Non-pigmented ciliary epithelial cell (primary cell): ENCODE measurements at regions not wholly inside any gene's neighbourhood (a gene's known extent, or its start where the extent isn't known, plus 50 kb on each side); places are given as distances from the start of the nearest gene placed in this dataset.
"Not testable (repeated sequence)": the region's sequence is repeated elsewhere in the genome, so short reads cannot be mapped to it uniquely, and the experiment has no call there.

Source experiments
- DNase-seq: peaks from one replicate; pipeline ENCODE4 v3.0.0-alpha.2; 2010; ENCODE audit warnings: low read depth

DNA sequence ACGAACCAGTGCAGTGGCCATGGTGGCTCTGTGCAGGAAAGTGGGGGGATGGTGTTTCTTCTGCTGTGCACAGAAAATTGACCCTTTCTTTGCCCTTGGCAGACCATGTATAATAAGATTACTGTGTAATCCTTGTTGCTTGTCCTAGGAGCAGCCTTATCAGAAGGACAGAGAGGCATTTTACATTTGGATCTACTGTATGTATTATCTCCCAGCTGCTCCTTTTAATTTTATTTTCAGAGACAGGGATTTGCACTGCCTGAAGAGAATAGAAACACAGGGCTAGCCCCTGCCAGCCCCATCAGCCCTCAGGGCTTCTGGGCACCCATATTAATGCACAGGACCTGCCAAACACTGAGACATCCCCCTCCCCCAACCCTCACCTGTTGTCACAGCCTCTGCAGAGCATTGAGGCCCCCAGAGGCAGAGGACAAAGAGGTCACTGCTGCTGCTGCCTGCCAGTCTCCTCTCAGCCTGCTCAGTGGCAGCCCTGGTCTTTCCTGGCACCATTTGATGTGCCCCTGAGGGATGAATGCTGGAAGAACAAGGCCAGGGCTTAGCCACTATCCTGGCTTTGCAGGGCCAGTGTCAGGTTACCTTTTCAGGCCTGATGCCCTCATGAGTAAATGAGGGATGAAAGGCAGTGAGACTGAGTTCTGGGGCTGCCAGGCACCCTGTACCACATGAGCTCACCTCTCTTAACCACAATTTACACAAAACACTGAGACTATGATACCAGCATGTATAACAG is 533.4 kb downstream of the NTRK3 start:
- no peak for DNase-seq

DNA sequence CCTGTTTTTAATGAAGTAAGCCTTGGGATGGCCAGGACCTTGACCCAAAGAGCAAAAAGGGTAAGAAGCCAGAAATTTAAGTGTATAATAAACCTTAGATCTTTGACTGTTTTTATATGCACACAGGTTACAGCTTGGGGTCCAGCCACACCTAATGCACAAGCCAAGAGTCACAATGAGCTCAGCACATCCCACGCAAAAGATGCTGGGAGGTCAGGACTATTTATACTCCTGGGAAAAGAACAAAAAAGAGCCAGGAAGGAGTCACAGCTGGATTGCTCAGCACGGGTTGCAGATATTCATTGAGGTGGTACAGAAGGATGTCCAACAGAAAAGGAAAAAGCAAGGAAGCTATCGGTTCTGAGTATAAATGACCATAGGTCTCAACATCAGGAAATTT is 536.3 kb downstream of the NTRK3 start:
- DNase-seq = no peak

DNA sequence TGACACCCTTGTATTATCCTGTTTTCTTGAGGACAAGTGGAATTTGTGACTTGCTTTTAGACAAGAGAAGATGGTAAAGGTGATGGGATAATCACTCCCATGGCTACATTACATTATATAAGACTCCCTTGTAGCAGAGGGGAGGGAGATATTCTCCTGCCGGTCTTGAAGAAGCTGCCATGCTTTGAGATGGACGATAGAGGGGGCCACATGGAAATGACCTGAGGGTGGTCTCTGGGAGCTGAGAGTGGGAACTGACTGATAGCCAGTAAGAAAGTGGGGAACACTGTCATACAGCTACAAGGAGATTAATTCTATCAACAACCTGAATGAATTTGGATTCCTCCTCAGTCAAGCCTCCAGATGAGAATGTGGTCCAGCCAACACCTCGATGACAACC is 540.1 kb downstream of the NTRK3 start:
- no peak for DNase-seq

DNA sequence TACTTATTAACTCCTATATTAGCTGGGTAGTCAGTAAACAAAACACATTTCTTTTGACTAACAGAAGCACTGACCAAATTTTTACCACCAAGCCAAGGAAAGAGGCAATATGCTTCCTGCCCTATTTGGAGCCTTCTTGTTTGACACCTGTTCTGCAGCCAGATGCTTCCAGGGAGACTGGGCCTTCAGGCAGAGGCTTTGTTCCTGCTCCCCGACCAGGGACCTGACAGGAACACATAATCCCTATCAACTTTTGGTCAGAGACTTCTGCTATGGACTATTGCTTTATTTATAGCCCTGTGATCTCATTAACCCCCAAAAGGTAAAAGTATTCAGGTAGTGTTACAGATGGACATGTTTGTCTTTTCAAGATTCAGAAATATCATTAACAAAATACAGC is 541.3 kb downstream of the NTRK3 start:
- no peak for DNase-seq

DNA sequence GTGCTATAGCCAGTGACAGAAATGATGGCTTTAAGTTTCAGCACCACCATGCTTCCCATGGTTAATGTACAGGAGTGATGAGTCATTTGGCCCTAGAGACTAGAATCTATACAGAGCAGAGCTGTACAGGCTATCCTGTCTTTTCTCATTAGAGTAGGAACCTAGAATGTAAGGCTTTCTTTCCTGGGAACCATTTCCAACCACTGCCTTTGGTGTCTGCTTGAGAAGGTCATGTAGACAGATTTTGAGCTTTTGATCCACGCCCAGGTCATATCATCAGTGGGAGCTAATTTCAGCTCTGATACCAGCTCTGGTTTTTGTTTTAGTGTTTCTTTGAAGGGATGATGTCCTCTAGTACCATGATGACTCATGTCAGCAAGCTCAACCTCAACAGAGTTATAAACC is 543.1 kb downstream of the NTRK3 start:
- DNase-seq = no peak

DNA sequence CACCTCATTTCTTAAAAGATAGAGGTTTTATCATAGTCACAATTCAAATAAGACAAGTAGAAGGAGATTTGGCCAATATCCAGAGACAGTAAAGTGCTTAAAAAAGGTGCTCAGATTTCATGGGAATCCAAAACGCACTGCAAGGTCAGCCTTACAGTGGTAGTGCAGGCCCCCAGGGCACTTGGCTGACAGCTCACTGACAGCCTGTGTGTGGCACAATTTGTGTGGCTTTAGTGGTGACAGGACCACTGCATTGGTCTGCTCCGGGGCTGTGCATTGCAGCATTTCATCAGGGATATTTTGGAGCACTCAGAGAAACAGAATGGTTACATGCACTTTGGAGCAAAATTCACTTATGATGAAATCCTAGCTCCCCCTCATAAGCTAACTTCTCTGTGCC is 544.3 kb downstream of the NTRK3 start:
- no peak for DNase-seq

DNA sequence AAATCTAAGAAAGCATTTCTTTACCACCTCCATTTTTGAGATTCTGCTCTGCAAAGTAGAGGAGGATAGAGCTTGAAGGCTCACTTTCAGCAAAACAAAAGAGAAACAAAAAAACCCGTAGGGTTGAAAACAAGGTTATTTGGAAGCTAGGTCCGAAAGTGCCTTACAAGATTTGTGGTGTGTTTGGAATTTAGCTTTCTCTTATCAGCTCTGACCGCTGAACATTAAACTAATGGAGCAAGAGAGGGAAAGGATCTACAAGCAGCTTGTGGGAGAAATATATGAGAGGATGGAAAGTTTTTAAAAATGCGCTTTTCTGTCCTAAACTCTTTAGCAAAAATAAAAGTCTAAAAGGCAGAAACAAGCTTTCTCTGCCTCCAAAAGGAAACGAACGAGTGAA is 545.5 kb downstream of the NTRK3 start:
- no peak for DNase-seq

DNA sequence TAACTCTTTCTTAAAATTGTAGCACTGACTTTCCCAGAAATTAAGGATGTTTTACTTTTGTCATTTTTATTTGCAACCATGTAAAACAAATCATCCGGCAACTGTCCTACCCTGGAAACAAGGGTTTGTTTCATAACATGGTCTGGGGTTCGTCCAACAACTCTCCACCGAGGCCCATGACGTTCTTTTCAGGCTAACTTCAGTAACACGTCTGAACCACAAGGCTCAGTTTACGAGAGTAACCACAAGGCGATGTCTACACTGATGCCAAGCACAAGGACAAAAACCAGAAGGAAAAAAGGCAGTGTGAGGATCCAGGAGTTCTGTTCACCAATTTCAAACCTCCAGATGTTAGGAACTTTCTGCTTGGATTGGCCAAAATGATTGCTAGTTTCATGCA is 546.1 kb downstream of the NTRK3 start:
- no peak for DNase-seq

DNA sequence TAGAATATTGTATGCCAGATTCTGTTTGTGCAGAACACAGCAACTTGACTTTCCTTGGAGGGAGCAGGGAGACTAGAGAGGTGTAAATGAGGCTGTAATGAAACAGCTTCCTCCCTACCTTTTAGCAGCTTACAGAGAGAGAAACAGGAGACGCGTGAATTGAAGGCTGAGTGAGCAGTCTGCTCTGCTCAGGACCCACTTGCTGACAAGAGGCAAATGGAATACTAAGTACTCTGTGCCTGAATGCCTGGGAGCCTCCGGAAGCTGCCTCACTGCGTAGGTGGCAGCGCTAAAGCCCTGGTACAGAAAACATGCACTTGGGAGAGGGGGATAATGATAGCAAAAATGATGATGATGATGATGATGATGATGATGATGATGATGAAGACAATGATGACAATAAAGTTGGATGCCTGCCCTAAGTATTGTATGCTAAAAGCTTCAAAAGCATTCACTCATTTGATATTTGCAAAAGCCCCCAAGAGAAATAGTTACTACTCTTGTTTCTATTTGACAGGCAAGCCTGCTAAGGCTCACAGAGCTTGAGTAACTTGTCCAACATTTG is 548.9 kb downstream of the NTRK3 start:
- no peak for DNase-seq

DNA sequence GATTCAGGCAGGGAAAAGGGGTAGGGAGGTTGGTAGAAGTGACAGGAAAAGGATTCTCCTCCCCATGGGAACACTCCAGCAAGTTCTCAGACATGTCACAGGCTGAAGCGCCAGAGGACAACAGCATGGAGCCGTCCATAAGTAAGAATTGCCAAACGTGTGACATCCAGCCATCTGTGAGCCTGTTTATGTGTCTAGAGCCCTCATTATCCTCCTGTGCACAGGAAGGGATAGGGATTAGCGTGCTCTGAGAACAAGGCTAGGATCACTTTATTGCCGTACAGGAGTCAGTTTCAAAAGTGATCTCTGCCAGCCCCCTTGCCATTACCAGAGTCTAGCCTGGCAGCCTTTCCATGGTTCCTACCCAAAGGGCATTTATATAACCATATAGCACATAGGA is 549.5 kb downstream of the NTRK3 start:
- DNase-seq = no peak

DNA sequence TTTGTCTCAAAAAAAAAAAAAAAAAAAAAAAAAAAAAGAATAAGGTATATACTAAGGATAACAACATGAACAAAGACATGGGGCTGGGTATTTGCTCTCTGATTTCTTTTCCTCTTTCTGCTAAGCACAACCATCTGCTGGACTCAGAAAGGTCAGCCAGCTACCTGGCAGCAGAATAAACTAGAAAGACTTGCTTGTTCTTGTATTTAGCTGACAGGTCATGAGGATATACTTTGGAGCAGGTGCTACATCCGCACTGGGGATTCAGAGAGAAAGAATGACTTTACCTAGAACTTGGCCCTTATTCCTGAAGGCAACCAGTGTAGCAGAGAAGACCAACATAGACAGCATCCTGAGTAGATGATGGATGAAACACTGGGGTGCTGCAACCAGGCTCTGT is 550.5 kb downstream of the NTRK3 start:
- DNase-seq = no peak

DNA sequence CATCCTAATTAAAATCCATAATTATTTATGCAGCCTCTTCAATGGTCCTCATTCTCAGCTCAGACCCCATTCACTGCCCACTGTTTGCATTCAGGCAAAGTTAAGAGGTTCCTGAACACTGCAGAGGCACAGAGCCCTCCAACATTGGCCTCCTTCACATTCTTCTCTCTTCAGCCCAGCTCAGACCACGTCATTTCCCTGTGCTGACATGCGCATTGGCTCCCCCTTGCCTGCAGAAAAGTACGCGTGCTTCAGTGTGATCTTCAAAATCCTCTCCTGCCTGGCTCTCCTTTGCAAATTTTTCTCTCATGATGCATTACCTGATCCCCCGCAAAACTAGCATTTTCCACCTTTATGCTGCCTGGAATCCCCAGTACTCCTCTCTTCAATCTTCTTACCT is 552.3 kb downstream of the NTRK3 start:
- no peak for DNase-seq

DNA sequence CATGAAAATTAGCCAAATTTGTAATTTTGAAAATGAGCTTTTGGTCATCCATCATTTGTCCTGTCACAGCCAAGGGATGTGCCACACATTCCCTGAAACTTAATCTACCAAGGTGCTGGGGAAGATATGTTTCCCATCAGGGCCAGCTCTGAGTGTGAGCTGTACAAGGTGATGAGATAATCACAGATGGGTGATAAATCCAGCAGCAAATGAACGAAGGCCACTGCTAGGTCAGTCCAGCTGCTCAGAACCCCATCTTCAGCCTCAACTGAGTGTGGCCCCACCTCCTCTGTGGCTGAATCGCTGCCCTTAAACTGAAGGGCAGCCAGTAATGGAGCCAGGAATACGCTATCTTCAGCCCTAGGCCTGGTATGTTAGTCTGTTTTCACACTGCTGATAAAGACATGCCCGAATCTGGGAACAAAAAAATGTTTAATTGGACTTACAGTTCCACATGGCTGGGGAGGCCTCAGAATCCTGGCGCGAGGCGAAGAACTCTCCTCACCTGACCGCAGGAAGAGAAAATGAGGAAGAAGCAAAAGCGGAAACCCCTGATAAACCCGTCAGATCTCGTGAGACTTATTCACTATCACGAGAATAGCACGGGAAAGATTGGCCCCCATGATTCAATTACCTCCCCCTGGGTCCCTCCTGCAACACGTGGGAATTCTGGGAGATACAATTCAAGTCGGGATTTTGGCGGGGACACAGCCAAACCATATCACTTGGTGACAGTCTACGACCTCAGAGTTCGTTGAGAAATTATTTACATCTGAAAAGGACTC is 553.0 kb downstream of the NTRK3 start:
- no peak for DNase-seq

DNA sequence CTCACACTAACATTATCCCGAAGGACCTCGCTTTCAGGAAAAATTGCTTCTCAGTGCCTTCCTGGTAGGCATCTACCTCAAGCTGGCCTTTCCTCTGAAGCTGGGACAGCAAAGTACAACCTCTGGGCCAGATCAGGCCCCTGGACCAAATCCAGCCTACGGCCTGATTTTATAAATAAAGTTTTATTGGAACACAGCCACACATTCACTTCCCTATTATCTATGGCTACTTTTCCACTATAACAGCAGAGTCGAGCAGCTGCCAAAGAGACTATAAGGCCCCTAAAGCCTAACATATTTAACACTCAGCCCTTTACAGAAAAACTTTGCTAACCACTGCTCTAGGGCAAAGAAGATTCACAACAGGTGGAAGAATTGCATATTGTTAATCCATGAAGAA is 554.3 kb downstream of the NTRK3 start:
- DNase-seq = no peak

DNA sequence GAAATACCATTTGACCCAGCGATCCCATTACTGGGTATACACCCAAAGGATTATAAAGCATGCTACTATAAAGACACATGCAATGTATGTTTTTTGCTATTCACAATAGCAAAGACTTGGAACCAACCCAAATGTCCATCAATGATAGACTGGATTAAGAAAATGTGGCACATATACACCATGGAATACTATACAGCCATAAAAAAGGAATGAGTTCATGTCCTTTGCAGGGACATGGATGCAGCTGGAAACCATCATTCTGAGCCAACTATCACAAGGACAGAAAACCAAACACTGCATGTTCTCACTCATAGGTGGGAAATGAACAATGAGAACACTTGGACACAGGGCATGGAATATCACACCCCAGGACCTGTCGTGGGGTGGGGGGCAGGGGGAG is 558.1 kb downstream of the NTRK3 start:
- DNase-seq = not testable (repeated sequence)

DNA sequence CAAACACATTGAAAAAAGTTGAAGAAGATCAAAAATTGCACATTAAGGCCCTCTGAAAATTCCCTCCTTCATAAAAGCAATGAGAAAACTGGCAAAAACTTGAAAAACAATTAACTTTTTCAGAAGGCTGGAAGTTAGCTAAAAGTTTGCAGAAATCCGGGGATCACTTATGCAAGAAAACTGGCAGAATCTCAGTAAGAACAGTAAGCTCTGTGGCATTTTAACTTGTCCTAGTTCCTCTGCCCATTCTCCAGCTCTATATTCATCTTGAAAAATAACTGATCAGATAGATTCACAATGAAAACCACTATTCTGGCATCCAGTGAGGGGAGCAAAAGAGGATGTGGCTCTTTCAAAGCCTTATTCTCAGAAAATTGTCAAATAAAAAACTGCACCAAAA is 566.8 kb downstream of the NTRK3 start:
- DNase-seq = no peak

DNA sequence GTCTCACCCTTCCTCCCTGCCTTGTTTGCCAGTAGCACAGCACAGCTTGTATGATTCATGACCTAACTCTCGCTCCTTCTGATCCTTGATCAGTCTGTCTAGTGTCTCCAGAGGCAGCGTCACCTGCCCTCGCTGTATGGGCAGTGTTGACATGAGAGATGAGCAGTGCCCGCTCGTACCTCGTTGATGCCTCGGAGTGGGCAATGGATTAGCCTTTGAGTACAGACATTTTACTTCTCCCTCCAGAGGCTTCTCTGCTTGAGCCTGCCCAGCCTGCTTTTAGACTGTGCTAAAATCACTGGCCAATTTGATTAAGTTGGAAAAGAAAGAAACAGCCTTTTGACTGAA is 569.0 kb downstream of the NTRK3 start:
- DNase-seq = no peak

DNA sequence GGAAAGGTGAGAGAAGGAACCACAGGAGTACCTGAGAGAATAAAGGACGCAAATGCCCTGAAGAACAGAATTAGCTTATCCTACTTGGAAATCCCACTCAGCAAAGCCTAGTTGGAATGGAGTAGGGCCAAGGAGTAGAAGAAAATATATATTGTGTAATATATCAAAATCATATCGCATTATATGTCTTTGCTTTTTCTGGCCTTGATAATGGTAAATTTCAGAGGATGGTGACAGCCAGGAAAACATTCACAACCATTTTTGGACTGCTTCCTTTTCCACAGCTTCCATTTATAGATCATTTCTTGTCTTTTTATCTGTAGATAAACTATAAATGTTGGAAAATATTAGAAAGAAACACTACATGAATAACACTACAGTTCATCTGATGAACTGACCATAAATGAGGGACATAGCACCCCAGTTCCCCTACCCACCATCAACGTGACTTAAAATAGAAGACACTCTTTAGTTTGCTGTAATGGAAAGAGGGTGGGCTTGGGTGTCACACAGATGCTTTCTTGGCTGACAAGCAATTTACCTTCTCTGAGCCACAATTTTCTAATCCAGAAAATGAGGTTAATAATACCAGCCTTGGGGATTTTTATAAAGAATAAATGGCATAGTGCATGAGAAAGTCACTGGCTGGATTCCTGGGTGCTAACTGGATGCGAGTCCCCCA is 569.6 kb downstream of the NTRK3 start:
- DNase-seq = no peak

DNA sequence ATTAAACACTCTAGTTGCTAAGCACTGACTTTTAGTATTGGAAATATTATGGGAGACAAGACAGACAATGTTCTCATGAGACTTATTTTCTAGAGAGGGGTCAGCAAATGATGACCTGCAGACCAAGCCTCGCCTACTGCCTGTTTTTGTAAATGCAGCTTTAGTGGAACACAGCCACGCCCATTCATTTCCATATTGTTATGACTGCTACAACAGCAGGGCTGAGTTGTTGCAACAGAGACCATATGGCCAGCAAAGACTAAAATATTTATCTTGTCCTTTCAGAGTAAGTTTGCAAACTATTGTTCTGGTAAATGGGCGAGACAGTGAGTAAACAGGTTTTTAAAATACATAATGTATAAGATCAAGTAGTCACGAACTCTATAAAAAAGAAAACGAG is 570.2 kb downstream of the NTRK3 start:
- DNase-seq = no peak

DNA sequence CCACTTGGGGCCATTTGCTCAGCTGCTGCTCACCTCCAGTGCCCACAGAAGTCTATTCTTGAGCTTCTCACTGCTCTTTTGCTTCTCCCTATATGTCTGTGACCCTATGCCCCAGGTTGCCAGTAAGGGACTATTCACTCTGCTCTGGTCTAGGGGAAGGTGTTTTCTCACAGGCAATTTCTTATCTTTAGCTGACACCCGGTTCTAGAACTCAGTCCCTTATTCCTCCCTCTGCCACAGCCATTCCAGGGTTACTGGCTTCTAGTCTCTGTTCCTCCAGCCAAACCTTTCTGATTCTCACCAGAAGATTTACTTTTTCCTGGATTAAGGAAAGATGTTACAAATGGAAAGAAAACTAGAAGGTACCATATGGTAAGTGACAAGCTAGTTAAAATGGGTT is 574.0 kb downstream of the NTRK3 start:
- no peak for DNase-seq

DNA sequence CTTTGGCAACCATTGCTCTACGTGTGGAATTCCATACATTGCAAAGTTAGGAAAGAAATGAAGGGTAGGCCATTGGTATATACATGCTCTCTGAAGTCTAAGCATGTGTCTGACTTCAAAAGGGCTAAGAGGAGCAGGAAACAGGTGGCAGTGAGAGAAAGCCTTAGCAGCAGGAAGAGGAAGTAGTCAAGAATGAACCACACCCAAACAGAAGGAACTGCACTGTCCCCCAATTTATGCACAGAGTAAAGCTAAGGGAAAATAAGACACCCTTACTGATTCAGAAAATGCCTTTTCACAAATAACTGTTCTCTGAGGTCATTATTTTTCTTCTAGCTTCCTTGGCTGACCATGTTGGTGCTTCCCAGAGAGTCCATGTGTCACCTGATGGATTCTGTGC is 575.4 kb downstream of the NTRK3 start:
- no peak for DNase-seq

DNA sequence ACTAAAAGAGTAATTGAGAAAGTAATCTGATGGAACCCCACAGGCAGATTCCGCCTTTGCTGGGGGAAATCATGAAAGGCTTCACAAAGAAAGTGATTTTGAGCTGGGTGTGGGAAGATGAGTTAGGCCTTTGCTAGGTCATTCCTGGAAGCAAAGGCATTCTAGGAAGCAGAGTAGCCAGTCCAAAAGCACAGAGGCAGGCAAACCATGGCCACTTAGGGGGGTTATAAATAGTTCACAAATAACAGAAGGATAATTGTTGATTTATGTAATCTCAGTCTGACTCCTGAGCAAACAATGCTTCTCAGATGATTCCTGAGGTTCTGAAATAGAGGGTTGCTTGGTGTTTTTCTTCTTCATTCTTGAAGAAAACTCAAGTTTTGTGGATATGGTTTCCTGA is 576.3 kb downstream of the NTRK3 start:
- DNase-seq = no peak

DNA sequence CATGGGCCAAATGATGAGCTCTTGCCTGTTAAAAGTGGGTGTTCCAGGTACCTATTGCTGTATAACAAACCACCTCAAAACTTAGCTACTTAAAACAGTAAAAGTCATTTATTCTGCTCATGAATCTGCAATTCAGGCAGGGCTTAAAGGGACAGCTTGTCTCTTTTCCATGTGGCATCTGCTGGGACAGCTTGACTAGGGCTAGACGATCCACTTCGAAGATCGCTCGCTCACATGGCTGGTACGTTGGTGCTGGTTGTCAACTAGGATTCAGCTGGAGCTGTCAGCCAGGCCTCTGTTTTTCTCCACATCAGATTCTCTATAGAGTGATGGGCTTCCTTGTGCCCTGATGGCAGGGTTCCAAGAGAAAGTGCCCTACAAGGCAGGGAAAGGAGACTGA is 581.3 kb downstream of the NTRK3 start:
- DNase-seq = no peak
